ENCODE measurements at regions not wholly inside any gene's neighbourhood (a gene's known extent, or its start where the extent isn't known, plus 50 kb on each side); places are given as distances from the start of the nearest gene placed in this dataset.
"Not testable (repeated sequence)": the region's sequence is repeated elsewhere in the genome, so short reads cannot be mapped to it uniquely, and the experiment has no call there.

GRCh38 chr15:35929740-35930444 lies 383.9 kb upstream of the DPH6 start:
- no peak for DNase-seq (ENCODE audit: low spot score)

- no peak for DNase-seq (ENCODE audit: low spot score)
Measured at GRCh38 chr15:35931799-35932341, 385.9 kb upstream of the DPH6 start.

DNA sequence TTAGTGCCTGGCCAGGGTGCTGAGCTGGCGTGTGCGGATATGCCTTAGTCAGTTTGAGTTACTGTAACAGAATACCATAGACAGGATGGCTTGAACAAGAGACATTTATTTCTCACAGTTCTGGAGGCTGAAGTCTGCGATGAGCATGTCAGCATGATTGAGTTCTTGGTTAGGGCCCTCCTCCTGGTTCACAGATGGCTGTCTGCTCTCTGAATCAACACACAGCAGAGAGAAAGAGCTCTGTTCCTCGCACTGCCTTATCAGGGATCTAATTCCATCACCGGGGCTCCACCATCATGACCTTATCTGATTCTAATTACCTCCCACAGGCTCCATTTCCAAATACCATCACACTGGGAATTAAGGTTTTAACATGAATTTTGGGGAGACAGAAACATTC lies 386.6 kb upstream of the DPH6 start:
- DNase-seq (ENCODE audit: low spot score): no peak

DNA sequence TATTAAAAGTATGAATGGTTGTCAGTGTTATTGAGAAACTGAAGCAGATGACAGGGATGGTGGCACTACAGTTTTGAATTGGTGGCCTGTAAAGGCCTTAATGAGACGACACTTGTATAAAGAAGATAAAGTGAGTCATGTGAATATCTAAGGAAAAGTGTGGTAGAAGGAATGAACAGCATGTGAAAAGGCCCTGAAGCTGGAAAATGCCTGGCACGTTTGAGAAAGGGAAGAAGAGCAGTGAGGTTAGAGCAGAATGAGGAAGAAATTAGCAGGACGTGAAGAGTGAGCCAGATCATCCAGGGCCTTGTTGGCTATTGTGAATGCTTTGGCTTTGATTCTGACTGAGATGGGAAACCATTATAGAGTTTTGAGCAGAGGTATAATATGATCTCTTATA lies 387.6 kb upstream of the DPH6 start:
- DNase-seq (ENCODE audit: low spot score): no peak

GRCh38 chr15:35934383-35935049 lies 388.6 kb upstream of the DPH6 start:
- DNase-seq (ENCODE audit: low spot score): no peak

DNA sequence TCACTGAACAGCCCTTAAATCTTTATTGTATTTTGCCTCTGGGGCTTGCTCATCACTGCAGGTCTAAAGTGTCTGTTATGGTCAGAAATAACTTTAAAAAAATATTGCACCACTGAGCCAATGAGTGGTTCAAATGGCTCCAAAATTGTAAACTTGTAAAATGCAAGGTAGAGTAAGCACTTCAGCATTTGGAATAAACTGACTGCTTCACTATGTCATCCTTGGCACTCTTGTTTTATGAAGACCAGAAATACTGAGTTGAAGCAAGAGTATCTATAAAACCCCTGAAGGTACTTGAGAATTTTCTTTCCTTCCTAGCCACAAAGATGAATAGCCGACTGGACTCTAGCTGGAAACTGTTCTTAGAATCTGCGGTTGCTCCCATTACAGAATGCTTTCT lies 390.3 kb upstream of the DPH6 start:
- no peak for DNase-seq (ENCODE audit: low spot score)

GRCh38 chr15:35937380-35937779 lies 391.4 kb upstream of the DPH6 start:
- DNase-seq (ENCODE audit: low spot score): no peak

- no peak for DNase-seq (ENCODE audit: low spot score)
Measured at GRCh38 chr15:35944945-35945585, 399.1 kb upstream of the DPH6 start.

GRCh38 chr15:35953424-35953823 lies 407.5 kb upstream of the DPH6 start:
- no peak for DNase-seq (ENCODE audit: low spot score)

GRCh38 chr15:35956056-35956455 lies 410.1 kb upstream of the DPH6 start:
- DNase-seq (ENCODE audit: low spot score): no peak

DNA sequence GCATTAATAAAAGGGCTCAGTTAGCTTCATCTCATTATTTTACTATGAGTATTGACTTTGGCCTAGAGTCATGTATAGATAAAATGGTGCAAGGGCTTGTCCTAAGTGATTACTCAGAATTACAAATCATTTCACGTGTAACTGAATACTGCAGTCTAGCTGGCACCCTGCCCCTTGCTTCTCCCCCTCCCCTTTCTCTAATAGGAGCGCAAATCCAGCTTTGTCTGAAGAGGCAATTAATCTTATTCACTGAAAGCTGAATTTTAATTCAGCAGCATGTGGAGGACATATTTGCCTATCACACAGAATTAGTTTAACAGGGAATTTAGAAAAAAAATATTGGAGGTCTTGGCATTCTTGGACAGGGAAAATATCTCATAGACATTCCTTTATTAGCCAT lies 412.1 kb upstream of the DPH6 start:
- no peak for DNase-seq (ENCODE audit: low spot score)

DNA sequence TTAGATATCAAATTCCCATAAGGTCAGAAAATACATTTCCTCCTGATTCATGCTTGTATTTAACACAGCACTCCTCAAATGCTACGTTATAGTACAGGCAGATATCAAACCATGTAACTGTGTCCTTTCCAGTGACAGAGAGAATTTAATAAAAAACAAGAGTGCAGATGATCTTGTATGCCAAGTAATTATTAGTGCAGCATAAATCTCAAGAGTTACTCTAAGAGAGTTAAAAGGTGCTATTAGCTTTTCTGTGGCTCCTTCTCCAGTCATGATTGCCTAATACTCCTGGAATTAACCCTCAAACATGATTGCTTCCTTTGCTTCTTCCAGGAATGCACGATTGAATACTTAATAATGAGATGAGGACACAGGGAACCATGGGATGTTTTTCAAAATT lies 413.0 kb upstream of the DPH6 start:
- no peak for DNase-seq (ENCODE audit: low spot score)

- DNase-seq (ENCODE audit: low spot score): no peak
Measured at GRCh38 chr15:35963326-35963725, 417.4 kb upstream of the DPH6 start.

DNA sequence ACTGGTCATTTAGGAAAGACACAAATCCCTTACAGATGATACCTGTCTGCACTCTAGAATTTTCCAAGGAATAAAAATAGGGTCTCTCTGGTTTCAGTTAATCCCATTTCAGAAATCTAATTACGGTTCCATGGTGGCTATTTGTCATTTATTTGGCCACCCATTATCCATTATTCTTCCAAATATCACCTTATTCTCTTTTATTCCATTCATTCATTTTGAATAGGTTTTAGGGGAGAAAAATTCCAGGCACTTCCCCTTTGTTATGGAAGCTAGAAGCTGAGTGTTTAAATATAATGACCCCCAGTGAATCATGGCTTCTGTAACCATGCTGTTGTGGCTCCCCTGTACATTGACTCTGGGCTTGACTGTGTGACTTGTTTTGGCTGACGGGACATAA lies 420.8 kb upstream of the DPH6 start:
- DNase-seq (ENCODE audit: low spot score): no peak

DNA sequence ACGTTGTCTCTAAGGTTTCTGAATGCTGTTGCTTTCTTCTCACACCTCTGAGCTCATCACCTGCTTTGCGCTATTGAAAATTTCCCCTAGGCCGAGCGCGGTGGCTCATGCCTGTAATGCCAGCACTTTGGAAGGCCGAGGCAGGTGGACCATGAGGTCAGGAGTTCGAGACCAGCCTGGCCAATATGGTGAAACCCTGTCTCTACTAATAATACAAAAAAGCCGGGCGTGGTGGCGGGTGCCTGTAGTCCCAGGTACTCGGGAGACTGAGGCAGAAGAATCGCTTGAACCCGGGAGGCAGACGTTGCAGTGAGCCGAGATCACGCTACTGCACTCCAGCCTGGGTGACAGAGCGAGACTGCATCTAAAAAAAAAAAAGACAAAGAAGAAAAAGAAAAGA lies 422.0 kb upstream of the DPH6 start:
- DNase-seq (ENCODE audit: low spot score): not testable (repeated sequence)

- no peak for DNase-seq (ENCODE audit: low spot score)
Measured at GRCh38 chr15:35973029-35973428, 427.1 kb upstream of the DPH6 start.

DNA sequence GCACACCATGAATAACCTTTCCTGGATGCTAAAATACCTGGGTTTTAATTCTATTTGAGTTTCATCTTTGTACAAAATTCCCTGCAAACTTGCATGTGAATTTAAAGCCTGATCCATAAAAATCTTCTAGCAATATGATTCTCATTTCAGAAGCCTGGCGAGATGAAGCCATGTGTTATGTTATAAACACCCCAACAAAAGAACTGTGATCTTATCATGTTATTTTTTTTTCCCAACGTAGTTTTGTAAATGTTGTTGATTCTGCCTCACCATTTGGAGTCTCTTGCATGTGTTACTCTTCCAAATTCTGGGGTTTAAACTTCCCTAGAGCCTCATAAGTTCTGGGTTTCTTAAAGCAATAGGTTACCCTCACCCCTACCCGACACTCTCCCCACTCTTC lies 428.1 kb upstream of the DPH6 start:
- DNase-seq (ENCODE audit: low spot score): no peak

DNA sequence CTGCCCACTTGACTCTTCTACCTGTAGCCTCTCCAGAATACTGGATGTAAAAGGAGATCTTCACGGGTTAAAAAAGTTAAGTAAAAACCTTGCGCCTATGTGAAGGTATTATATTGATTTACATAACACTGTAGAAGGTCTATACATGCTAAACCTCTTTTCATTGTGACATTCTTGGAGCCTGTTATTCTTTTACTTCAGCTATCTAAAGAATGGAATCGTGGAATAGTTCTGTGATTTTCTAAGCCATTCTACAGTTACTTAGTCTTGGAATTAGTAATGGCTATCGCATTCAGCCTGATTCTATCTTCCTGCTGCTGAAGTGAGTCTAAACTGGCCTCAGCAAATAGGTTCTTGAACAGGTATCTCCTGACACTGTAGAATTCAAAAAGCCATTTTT lies 430.0 kb upstream of the DPH6 start:
- no peak for DNase-seq (ENCODE audit: low spot score)

GRCh38 chr15:35979608-35980007 lies 433.6 kb upstream of the DPH6 start:
- no peak for DNase-seq (ENCODE audit: low spot score)

GRCh38 chr15:35980719-35981118 lies 434.8 kb upstream of the DPH6 start:
- DNase-seq (ENCODE audit: low spot score): peak; percentile 20

DNA sequence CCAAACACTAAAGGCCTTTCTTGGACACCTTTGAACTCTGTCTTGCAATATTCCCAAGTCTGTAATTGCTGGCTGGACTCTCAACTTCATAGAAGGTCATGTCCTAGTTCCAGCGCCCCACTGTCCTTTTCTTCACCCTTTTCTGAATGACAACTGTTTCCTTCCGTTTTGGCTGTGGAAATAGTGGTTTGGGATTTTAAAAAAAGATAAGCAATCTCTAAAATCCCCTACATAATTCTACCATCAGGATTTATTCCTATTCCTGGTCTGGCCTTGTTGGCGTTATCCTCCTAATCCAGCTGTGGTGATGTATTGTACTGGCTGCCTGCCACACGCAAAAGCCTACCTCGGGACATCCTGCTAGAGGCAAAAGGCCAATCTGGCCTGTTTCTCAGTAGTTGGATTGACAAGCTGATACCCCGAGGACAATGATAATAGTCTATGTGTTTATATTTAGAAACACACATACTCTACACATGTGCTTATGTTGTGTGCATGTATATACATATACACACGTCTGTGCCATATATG lies 440.3 kb upstream of the DPH6 start:
- DNase-seq (ENCODE audit: low spot score): no peak

DNA sequence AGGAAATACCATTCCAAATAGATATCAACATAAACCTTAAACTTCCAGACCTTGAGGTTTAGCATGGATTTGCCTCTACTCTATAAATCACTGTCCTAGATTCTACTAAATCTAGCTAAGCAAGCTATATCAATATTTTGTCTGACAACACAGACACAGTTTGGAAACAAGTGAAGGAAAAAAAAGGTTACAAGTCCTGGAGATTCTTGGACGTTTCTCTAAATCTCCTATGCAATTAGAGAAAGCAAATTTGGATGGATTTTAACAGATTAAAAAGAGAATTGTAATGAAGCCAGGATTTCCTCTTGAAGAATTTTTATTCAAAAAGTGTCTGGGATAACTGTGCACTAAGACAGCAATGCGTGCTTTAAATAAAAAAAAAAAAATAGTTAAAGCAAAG lies 441.1 kb upstream of the DPH6 start:
- DNase-seq (ENCODE audit: low spot score): no peak

DNA sequence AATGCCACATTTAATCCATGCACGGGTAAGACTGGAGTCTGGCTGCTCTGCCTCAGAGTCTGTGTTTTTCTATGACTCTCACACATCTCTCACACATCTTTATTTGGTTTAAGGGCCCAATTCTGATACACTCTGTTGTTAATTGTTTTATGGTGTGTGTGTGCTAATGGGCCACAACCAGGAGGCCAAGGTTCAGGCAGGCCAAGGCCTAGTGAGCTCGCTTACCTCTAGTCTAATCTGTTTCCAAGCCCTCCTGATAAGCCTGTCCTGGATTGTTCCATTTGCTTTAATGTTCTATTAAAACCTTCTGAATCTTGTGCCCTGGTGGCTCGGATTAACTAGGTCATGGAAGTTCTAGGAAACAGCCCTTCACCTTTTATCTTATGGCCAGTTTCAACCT lies 445.4 kb upstream of the DPH6 start:
- DNase-seq (ENCODE audit: low spot score): no peak

Measured in AG20443 (cell line).